GM21825 (cell line): ENCODE measurements at regions not wholly inside any gene's neighbourhood (a gene's known extent, or its start where the extent isn't known, plus 50 kb on each side); places are given as distances from the start of the nearest gene placed in this dataset.
"Not testable (repeated sequence)": the region's sequence is repeated elsewhere in the genome, so short reads cannot be mapped to it uniquely, and the experiment has no call there.

Experiments used
- ATAC-seq: cut with Tn5 transposase; IDR thresholded peaks from one replicate; pipeline ENCODE4 v1.9.1; 2021; ENCODE audit warnings: mild to moderate bottlenecking, moderate library complexity; ENCODE audit not compliant: unreplicated experiment

DNA sequence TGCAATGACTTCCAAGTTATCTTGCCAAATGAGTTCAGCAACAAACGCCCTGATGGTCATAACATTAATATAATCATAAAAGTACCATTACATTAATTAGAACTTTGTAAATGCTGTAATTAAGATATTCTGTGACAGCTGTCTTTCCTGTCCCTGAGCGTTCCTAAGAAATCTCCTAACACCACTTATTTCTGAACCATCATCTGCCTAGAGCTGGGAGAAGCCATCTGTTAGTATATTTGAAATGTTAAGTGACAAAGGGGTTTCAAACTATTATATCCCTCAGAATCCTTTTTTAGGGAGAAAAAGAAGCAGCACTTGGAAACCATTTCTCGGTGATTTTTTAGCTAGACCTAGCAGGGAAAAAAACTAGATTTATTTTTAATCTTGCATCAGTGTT lies 657.5 kb downstream of the FAM181B start:
- ATAC-seq: no peak

DNA sequence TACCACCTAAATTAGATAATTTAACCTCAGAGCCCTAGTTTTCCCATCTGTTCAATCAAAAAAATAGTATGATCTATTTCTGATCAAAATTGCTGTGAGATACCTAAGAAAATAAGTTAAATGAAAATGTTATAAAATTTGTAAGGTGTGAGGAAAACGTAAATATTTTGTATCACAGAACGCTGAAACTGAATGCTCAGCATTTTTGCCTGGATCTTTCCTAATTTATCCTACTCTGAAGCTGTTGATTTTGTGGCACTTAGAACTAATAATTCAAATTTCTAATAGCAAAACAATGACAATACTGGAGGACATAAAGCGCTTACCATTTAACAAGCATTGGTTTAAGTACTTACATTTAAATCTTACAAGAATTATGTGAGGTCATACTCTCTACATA lies 674.2 kb downstream of the FAM181B start:
- no peak for ATAC-seq

DNA sequence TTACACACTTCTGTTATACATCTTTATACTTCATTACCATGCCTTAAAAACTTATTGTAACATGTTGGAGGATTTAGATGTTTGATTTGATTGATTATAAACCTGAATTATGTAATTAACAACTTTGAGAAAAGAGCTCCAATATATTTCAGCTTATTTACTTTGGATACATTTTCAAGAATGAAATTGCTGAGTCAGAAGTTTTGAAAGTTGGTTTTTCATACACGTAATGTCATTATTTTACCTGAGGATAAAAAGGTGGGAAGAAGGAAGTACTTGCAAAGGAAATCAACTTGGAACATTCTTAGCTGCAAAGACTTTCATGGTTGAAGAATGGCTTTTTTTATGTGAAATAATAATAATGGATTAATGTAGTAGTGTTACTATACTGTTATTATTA lies 677.2 kb downstream of the FAM181B start:
- no peak for ATAC-seq

DNA sequence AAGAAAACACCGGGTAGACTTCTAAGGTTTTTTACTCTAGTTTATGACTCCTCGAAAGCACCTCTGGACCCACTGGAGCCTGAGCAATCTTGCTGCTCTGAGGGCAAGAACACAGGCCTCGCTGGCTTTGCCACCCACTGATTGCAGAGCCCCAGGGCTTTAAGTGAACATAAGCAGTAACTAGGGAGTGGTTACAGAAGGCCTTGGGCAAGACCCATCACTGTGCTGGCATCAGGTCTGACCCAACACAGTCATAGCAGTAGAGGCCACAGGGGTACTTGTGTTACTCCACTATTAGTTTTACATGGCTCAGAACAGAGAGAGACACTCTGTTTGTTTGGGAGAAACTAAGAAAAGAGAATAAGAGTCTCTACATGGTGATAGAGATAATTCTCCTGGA lies 684.5 kb downstream of the FAM181B start:
- ATAC-seq: no peak

DNA sequence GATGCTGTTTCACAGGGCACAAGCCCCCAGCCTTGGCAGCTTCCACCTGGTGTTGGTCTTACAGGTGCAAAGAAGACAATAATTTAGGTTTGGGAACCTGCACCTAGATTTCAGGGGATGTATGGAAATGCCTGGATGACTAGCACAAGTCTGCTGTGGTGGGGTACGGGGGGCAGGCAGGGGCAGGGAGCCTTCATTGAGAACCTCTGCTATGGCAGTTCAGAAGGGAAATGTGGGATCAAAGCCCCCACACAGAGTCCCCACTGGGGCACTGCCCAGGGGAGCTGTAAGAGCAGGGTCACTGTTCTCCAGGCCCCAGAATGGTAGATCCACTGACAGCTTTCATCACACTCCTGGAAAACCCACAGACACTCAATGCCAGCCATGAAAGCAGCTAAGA lies 686.5 kb downstream of the FAM181B start:
- ATAC-seq: no peak

DNA sequence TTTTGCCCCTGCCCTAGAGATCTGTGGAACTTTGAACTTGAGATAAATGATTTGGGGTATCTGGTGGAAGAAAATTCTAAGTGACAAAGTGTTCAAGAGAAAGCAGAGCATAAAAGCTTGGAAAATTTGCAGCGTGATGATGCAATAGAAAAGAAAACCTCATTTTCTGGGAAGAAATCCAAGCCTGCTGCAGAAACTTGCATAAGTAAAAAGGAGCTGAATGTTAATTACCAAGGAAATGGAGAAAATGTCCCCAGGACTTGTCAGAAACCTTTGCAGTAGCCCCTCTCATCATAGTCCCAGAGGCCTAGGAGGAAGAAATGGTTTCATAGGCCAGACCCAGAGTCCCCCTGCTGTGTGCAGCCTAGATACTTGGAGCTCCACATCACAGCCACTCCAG lies 686.9 kb downstream of the FAM181B start:
- ATAC-seq: no peak

DNA sequence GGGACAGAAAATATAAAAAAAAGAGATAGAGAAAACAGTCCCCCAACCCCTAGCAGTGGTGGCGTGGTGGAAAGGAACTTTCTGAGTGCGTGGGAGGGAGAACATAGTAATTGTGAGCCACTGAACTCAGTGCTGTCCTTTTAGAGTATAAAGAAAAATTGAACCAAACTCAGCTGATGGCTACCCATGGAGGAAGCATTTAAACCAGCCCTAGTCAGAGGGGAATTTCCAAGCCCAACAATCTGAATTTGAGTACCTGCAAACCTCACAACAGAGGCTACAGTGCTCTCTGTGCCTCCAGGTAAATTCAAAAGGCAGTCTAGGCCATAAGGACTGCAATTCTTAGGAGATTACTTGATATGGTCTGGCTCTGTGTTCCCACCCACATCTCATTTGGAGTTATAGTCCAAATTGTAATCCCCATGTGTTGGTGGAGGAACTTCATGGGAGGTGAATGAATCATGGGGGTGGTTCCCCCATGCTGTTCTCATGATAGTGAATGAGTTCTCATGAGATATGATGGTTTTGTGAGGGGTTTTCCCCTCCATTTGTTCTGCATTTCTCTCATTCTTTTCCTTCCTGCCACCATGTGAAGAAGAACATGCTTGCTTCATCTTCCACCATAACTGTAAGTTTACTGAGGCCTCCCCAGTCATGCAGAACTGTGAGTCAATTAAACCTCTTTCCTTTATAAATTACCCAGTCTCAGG lies 687.8 kb downstream of the FAM181B start:
- ATAC-seq: no peak

DNA sequence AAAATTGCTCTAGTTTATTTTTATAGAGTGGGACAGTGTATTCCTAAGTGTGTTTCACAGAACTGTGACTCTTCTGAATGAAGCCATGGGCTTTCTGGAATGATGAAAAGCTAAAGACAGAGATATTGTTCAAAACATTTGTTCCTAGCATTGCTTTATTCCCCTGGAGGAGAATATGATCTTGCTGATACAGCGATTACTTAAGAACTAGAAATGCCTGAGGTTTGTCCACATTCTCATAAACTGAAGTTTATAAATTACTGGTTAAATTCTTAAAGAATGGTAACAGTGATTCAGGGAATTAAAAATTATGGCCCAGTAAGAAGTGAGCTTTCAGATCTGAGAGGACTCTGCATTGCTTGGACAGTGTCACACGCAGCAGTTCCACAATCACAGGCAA lies 690.3 kb downstream of the FAM181B start:
- ATAC-seq: no peak

DNA sequence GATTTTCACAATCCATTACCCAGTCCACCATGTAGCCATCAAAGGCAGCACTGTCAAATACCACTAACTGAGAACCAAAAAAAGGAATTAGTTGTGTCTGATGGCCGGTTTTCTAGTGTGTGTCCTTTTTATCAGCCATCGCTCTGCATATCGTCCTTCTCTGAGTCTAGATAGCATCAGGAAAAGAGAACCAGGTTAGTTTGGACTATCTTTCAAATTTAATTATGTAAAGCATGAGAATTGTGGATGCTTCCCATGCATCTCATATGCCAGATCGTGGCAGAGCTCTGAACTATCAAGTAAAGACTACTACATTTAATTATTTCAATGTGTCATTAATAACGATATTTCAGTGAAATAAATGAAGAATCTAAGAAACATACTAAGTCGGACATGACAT lies 691.9 kb downstream of the FAM181B start:
- ATAC-seq: no peak

DNA sequence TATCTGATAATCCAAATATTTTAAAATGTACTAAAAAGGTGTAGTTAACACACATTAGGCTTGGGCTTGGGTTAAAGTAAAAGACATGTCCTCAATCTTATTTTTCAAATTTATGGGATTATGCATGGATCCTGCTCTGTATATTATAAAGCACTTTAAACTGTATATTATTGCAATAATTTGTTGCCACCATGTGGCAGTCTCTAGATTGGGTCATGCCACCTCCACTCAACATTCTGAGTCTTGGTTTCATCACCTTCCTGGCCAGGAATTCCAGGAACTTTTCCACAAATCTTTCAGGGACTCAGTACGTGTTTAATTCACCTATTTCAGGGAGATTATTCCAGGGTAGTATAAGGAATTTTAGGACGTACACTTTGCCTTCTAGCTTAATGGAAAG lies 695.5 kb downstream of the FAM181B start:
- ATAC-seq: no peak

DNA sequence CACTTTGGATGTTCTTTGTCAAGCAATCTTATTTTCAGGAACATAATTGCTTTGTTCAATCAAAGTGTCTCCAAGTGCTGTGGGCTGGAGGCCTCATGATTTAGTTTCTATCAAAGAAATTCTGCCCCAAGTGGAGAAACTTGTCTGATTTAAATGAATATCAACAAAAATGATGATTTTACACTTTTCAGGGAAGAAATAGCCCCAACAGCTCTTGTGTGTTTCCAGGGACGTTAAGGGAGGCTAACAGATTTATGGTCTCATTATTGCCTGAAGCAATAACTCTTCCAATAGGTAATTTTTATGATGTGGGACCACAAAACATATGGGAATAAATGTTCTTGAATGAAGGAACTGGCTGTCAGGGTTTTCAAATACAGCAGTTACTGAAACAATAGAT lies 699.1 kb downstream of the FAM181B start:
- no peak for ATAC-seq

DNA sequence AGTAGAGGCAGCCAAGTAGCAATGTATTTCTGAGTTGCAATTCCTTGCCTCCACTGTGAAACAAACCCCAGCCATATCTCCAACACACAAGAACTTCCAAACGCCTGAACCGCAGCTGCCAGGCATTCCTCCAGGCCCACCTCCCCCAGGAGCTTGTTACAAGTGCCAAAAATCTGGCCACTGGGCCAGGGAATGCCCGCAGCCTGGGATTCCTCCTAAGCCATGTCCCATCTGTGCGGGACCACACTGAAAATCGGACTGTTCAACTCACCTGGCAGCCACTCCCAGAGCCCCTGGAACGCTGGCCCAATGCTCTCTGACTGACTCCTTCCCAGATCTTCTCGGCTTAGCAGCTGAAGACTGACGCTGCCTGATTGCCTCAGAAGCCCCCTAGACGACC lies 706.3 kb downstream of the FAM181B start:
- not testable (repeated sequence) for ATAC-seq

DNA sequence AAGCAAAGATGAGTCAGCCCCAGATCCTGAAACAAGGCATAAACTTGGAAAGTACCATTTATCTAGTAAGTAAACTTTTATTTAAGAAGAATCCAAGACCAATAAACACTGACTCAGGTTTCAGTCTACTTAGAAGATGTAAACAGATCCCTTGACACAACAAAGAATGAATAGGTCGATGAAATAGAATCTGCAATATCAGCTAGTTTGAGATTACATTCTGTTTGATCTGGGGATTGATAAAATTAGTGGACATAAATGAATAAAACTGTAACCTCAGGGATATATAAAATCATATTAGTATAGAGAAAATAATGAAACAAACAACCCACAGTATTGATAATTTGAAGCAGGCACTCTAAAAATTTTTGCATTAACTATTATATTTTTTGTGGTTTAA lies 708.9 kb downstream of the FAM181B start:
- no peak for ATAC-seq

DNA sequence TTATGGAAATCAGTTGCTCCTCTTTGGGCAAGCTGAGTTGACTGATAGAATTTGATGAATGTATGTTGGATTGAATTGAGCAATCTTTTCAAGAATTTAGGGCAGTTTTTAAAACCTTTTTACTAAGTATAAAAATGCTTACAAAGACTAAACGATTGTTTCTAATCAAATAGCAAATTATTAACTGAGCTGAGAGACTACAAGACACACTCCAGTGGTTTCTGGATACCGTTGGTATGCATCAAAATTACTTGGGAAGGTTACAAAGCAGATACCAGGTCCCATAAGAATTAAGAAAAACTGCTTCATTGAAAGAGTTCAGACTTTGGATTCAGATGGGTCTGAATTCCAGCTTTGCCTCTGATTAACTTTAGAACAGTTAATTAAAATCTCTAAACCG lies 721.4 kb downstream of the FAM181B start:
- ATAC-seq: no peak

DNA sequence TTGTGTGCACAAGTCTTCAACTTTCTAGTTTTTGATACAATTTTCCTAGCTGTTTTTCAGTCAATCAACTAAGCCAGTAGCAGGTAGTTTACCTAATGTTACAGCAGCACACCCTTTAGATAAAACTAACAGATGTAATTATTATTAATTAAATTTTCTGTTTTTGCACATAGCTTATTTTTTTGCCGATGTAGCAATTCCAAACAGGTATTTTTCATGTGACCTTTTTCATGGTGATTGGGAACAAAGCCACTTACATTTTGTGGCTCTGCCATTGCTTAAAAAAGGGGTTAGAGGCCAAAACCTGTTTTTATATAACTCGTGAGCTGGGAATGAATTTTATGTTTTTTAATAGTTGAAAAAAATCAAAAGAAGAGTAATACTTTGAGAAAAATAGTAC lies 724.5 kb downstream of the FAM181B start:
- no peak for ATAC-seq

DNA sequence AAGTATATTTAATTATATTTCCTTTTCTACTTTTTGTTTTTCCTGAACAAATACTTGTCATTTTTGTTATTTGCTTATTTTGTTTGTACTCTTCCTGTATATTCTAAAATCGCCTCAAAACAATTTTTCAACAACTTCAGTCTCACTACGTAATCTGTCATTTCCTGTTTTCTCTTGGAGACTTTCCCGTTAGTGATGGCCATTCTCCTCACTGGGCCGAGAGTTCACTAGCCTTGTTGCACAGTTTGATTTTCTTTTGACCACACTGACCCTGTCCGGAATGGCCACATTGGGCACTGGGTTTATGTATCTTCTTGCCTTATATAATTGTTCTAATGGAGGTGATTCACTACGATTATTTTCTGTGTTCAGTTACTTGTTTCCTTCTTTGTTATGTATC lies 726.1 kb downstream of the FAM181B start:
- ATAC-seq: no peak

DNA sequence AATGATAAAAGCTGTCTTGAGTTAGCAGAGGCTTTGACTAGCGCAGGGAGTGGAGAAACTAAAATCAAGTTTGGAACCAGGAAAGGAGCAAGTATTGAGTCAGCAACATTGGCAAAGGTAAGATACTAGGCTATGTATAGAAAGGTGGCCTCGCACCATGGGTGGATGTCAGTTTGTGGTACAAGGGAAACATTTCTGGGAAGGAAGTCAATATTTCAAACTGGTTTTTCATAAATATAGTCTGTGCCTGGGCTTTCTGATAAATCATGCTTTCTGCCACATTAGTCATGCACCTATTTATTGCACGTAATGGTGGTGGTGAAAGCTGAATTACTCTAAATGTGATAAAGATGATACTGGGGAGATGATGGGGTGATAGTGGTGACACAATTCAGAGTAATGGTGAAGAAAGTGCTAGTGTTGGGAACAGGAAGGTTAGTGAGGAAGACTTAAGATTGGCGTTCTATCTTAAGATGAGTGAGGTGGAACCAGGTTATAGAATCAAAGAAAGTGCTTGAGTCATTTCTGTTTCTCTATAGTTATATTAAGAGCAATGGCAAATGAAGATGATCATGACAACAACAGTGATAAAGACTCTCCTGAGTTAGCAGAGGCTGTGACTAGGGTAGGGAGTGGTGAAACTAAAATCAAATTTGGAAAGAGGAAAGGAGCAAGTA lies 729.0 kb downstream of the FAM181B start:
- no peak for ATAC-seq

DNA sequence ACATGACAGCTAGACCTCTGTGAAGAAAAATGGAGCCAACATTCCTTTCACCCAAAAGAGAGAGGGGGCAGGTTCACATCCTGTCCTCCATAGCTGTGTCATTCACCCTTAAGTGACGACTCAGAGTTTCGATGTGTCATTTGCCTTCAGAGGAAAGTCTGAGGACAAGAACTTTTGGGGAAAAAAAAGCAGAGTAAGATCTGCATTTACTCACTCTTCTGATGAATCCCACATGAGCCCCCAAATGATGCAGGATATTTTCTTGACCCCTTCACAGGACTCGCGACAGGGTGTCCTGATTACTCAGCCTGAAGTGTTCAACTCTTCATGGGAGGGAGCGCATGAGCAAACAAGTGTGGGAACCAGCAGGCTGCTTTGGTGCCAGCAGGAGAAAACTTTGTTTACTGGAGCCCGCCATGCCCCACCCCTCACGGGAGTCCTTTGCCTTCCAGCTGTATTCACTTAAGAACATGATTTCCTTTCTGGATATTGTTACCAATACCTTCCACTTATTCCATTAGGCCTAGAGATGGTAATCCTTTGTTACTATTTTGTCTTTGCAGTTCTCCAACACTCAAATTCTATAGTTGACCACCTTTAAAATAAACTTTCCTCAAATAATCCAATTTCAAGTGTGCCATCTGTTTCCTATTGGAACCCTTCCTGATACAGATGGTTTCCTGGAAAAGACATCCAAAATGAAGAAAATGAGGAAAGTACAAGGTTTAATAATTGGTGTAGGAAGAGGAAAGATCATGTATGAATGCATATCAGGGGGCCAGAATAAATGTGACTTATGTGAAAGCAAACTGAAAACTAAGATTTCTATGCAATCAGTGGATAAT lies 729.8 kb downstream of the FAM181B start:
- no peak for ATAC-seq

DNA sequence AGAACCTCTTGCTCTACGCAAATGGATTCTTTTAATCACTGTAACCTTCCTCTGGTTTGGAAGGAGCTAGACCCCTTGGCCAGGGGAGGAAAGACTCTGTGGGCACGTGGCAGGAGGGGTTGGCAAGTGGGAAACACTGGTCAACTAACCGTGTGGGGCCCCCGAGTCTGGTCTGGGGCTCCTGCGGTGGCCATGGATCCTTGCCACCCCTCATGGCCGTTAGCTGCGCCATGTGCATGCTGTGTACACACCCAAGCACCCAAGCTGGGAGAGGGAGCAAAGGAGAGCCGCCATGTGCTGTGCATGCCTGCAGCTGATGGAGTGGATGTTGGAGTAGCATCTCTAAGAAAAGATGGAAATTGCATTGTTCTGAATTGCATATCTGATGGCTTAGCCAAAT lies 730.6 kb downstream of the FAM181B start:
- ATAC-seq: no peak

DNA sequence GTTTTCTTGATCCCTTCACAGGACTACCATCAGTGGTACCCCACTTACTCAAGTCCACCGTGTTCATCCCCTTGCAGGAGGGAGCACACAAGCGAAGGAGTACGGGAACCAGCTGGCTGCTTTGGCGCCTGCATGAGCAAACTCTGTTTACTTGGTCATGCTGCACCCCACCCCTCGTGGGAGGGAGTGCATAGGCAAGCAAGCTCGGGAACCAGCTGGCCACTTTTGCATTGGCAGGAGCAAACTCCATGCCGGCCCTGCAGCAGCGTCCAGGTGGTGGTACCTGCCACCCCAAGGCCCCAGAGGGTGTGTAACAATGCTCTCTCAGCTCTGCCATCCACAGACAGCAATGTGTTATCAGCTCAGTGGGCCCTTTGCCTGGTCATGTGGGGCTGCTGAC lies 737.8 kb downstream of the FAM181B start:
- ATAC-seq: no peak

DNA sequence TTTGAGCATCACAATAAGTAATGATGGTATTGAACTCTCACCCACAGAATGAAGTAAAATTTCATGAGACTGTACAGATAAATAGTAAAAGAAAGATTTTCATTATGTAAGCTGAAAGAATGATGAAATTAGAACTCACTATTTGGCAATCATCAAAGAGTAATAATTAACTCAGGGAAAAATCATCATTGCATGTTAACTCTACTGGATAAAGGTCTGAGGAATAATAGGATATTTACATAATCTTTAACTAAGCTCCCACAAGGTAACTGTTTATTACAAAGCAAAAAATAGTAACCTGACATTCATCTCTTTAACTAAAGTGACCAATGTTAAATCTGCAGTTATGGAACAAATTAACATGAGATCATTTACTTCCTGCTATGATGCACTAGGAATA lies 739.9 kb downstream of the FAM181B start:
- no peak for ATAC-seq
